Occipital lobe (tissue), 1 donor: ENCODE measurements at regions not wholly inside any gene's neighbourhood (a gene's known extent, or its start where the extent isn't known, plus 50 kb on each side); places are given as distances from the start of the nearest gene placed in this dataset.

ENCODE experiments used
- DNase-seq: peaks from one replicate; lab custom pipeline; 2025; lab: John Stamatoyannopoulos, UW

- no peak for DNase-seq
Measured at GRCh38 chr9:80242022-80242421, 670.3 kb downstream of the TLE4 start.

- no peak for DNase-seq
Measured at GRCh38 chr9:80235752-80236151, 664.0 kb downstream of the TLE4 start.

DNA sequence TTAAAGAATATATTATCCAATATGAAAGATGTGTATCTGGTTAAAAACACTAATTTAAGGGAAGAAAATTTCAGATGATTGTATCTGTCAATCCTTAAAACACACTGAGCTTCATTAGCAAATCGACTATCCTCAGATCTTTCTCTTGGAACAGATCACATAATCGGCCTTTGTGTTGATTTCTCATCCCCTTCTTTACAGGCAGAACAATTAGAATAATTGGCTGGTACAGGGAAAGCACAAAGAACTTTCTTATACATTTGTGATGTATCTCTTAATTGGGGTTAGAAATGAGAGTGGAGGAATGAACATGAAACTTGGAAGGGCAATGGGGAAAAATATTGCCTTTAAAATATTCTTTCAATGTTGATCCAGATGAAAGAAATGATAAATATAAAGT, 662.1 kb downstream of the TLE4 start:
- no peak for DNase-seq

DNA sequence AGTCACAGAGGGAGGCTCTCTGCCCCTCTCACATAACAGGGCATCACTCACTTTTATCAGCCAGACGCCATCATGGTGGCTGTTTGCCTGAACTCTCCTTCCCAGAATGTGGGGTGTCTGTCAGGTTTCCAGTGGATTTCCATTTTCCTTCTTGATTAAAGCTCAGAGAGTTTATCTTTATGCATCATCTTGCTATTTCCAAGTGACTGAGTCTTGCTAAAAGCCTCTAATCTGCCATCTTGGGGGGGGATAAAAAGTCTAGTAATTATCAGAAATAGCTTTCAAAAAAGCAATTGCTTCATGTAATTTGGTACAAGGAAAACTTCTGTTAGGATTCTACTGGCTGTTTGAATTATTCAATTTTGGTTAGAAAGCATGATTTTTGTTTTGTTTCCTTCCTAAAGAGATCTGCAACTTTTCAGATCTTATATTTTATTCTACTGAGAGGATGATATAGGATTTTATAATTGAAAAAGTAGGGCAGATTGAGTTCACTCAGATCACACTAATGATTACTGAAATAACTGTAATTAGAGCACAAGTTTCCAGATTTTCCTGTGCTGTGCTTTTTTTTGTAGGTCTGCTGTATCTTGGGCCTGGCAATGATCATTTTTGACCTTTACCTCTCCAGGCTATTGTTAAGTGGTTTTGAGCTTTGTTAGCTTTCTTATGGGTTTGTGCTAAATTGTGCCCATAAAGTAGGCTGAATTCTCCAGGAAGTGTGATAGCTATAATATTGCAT, 661.5 kb downstream of the TLE4 start:
- no peak for DNase-seq

DNA sequence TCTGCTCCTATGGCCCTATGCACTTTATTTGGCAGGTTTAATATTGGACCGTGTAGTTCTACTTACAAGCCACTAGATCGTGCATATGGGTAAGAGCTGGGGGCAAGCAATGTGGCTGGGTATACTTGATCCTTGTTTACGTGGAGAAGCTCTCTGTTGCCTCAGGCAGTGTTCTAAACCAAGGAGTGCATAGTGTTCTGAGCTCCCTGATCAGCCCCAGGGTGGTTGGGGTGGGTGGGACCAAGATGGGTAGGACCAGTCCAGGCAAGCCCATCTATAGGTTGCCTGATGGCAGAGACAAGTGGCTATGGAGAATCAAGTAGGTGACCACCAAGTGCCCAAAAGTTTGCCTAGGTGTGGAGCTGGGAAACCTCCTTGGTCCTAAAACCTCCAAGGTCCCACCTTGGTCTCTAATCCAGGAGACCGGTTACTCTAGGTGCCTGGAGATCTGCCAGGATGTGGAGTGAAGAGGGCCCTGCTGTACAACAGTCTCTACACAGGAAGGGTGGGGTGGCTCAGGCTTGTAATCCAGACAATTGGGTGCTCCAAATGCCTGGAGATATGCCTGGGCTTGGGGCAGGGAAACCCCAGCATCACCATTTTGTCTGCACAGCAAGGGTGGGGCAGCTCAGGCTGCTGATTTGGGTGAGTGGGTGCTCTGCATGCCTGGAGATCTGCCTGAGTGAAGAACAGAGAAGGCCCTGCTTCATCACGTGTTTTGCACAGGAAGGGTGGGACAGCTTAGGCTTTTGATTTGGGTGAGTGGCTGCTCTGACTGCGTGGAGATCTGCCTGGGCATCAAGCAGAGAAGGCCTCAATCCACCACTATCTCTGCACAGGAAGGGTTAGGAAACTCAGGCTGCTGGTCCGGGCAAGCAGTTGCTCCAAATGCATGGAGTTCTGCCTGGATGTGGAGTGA, 659.8 kb downstream of the TLE4 start:
- no peak for DNase-seq

DNA sequence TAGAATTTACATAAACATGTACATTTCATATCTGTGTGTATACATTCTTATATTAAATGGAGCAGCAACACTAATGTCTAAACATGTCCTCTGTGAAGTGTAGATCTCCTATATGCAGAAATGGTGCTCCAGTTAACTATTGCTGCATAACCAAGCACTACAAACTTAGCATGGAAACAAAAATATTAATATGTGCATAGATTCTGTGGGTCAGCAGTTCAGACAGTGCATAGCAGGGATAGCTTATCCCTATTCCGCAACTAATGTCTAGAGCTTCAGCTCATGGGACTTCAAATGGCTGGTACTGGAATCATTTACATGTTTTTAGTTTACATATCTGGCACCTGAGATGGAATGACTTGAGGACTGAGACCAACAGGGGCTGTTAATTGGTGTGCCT, 652.1 kb downstream of the TLE4 start:
- no peak for DNase-seq

DNA sequence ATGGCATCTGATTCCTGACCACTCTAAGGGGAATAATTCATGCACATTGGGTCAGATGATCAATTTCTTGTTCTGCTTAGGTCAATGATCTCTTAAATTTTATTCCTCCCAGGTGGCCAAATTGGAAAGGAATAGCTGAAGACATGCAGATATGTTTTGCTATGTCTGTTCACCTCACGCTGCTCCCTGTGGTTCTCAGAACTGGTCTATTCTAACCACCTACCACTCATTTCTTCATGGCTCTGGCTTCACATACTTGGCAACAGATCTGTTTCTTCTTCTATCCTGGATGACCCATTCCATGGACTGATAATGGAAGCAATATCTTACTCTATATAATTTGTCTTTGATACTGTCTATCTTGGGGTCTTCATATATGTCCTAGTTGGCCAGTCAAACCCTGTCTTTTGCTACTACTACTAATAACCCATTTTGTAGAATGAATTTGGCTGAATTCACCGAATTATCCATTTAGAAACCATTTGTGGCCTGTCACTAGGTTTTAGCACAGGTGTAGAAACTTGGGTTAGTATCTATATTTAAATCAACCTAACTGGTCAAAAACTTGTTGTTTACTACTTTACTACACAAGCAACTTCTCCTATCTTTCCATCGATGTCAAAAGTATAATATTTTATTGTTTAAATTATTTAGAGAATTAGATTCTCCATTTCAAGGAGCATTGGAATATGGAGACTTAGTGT, 650.9 kb downstream of the TLE4 start:
- DNase-seq = no peak

- no peak for DNase-seq
Measured at GRCh38 chr9:80218328-80218727, 646.6 kb downstream of the TLE4 start.

GRCh38 chr9:80213613-80214012, 641.8 kb downstream of the TLE4 start:
- no peak for DNase-seq

- DNase-seq = no peak
Measured at GRCh38 chr9:80208696-80209095, 636.9 kb downstream of the TLE4 start.

- DNase-seq = no peak
Measured at GRCh38 chr9:80204054-80204453, 632.3 kb downstream of the TLE4 start.

- no peak for DNase-seq
Measured at GRCh38 chr9:80197661-80198060, 625.9 kb downstream of the TLE4 start.

DNA sequence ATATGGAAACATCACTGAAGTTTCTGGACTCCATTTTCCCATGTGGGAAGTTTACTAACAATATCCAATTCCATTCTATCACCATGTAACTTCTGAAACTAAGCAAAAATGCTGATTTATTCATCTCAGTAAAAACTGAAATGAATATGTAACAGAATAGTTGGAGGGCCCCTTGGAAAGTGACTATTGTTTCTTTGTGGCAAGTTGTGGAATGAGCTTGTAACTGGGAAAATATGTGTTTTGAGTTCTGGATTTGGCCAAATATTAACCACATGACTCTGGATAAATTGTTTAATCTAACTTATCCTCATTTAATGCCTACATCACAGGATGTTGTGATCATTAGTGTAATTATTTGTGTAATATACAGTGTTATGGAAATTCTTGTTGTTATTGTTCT, 619.3 kb downstream of the TLE4 start:
- no peak for DNase-seq

DNA sequence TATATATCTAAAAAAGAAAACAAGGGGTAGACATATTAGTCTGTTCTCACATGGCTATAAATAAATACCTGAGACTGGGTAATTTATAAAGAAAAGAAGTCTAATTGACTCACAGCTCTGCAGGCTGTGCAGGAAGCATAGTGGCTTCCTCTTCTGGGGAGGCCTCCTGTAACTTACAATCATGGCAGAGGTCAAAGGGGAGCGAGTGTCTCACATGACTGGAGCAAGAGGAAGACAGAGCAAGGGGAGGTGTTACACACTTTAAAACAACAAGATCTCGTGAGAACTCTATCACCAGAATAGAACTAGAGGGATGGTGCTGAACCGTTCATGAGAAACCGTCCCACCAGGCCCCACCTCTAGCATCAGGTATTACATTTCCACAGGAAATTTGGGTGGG, 616.8 kb downstream of the TLE4 start:
- DNase-seq = no peak

DNA sequence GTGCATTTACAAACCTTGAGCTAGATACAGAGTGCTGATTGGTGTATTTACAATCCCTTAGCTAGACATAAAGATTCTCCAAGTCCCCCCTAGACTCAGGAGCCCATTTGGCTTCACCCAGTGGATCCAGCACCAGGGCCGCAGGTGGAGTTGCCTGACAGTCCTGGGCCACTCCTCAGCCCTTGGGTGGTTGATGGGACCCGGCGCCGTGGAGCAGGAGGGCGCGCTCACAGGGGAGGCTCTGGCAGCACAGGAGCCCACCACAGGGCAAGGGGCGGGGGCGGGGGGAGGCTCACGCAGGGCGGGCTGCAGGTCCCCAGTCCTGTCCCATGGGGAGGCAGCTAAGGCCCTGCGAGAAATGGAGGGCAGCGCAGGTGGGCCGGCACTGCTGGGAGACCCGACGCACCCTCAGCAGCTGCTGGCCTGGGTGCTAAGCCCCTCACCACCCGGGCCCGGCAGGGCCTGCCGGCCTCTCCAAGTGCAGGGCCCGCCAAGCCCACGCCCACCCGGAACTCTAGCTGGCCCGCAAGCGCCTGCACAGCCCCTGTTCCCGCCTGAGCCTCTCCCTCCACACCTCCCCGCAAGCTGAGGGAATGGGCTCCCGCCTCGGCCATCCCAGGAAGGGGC, 613.5 kb downstream of the TLE4 start:
- DNase-seq = no peak

DNA sequence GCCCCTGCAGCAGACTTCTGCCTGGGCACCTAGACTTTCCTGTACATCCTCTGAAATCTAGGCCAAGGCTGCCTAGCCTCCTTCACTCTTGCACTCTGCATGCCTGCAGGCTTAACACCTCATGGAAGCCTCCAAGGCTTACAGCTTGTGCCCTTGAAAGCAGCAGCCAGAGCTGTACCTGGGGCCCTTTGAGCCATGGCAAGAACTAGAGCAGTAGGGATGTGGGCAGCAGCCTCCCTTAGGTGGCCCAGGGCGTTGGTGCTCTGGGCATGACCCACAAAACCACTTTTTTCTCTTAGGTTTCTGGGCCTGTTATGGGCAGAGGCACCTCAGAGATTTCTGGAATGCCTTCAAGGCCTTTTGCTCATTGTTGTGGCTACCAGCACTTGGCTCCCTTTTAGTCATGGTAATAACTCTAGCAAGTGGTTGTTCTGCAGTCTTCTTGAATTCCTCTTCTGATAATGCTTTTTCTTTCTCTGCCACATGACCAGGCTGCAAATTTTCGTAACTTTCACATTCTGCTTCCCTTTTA, 606.2 kb downstream of the TLE4 start:
- no peak for DNase-seq

GRCh38 chr9:80175286-80176150, 603.8 kb downstream of the TLE4 start:
- DNase-seq = no peak

DNA sequence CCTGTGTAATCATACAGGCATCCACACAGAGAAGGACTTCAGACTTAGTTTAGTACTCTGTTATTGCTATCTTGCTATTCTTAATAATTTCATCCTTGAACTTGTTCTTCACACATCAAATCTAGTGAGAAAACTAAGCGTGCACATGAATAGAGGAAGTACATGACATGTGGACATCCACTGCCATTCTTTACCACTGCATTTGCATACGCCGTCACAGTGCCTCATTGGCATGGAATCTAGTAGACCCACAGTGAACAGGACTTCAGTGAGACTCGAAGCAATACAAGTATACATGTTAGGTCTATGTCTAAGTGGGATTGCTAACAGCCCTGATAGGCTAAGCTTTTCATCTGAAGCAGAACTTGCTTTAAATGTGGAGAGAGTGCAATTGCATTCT, 592.1 kb downstream of the TLE4 start:
- no peak for DNase-seq

DNA sequence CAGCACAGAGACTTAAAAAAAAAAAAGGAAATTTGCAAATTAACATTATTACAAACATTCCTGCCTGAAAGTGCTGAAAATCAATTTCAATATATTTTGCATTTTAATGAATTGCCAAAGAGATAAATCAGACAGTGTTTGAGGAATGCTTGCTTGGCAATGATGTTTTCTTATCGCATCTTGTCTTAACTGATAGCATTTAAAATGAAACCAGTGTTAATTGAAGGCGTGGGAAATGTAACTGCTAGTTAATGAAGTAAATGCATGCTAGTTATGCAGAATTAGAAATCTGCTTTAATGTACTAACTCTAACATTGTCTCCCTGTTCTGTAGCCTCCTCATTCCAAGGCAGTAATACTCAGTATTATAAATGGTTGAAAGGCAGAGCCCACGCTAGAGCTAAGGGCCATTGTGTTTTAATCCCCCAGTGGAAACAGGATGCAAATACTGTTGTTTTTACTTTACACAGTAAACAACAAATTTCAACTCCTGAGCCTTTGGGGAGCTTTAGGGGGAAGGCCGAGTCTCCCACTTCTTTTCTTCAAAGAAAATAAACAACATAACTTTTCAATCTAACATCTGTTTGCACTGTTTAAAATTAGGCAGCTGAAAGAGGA, 586.9 kb downstream of the TLE4 start:
- DNase-seq = no peak

GRCh38 chr9:80158131-80158530, 586.4 kb downstream of the TLE4 start:
- no peak for DNase-seq
